Fibroblast of skin of back (primary cell): ENCODE measurements at regions not wholly inside any gene's neighbourhood (a gene's known extent, or its start where the extent isn't known, plus 50 kb on each side); places are given as distances from the start of the nearest gene placed in this dataset.
"Not testable (repeated sequence)": the region's sequence is repeated elsewhere in the genome, so short reads cannot be mapped to it uniquely, and the experiment has no call there.

Experiments
- DNase-seq: peaks from one replicate; pipeline ENCODE4 v3.0.0-alpha.2; 2013

DNA sequence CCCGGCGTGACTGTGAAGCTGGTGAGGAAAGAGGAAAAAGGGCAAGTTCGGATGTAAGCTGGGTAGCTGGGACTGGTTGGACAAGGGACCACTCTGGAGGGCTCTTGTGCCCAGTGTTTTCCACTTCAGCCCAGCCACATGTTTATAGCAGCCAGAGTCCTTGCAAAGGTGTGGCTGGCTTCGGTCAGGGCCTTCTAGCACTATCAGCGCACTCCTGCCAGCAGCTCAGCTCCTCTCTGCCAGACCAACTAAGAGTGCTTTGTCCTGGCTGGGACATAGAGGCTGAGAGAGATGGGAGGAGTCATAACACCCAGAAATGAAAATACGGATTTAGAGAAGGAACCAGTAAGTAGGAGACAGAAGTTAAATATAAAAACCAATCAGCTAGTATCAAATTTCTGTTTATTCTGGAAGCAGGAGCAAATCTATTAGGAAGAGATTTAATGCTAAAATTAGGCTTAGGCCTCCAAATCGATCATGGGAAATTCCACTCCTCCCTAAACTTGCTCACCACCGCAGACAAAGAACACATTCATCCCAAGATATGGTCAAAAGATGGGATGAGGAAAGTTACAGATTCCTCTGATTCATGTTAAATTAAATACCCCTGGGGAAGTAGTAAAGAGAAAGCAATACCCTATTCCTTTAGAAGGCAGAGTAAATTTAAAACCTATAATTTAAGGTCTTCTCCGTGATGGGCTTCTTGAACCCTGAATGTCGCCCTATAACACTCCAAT is 135.0 kb downstream of the RALA start:
- no peak for DNase-seq

DNA sequence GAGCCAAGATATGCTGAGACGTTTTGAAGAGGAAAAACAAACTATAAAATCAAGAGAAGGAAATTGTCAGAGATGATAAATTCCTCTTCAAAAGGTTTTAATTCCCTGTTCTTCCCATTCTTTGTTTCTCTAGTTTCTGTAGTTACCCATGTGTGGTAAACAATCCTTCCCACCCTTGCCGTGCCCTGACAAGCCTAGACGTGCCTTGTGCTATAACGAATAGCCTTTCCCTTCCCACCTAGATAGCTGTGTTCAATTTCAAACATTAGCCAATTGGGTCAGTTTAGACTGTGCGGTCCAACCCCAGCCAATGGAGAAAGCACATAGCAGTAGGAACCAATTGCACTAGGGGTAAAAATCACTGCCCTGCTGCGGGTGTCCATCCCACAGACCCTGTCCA is 138.1 kb downstream of the RALA start:
- DNase-seq = no peak

DNA sequence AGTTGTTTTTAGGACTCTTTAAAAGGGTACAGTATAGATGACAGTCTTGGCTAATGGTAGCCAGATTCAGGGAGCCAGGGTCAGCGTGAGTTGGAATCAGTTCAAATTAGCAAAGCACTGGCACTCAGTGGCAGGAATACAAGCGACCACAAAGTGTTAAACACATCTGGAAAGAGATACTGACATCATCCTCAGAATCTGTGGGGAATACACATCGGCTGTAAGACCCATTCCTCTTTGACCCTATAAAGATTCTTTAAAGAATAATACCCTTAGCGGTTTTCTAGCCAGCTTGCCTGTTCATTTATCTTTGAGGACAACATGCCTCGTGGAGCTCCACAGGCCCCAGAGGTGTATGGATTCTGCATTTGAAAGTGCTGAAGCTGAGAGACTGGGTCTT is 139.1 kb downstream of the RALA start:
- DNase-seq = not testable (repeated sequence)

DNA sequence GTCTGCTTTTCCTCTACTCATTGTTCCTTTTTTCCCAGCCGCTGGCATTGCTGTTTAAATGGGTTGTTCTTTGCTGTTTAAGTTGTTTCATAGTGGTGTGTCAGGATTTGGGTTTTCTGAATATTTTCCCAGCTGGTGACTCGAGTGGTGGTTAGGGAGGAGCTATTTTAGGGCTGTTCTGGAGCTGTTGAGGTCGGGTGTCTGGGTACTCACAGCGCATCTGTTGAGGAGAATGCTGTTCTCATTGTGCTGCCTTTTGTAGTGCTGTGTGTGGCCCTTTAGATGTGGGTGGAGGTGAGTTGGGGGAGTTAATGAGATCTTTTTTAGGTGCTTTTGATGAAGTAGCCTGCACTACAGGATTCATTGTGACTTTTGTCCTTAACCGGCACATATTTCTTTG is 139.5 kb downstream of the RALA start:
- DNase-seq = peak; percentile 42

DNA sequence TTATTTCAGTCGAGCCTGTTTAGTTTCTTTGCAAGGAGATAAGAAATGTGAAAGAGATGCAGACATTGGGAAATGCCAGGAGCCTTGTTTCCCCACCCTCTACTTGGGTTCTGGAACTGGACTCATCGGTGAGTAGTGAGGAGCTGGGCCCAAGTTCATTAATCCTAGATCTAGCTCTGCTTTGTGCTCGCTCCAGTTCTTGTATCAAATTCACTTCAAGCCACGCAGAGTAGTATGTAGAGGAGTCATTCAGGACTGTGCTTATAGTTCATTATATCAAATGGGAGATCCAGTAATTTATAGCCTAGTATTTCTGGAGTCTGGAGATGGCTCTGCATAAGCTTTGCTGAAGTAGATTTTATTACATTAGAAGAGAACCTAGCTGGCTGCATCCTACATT is 142.5 kb downstream of the RALA start:
- DNase-seq = not testable (repeated sequence)

DNA sequence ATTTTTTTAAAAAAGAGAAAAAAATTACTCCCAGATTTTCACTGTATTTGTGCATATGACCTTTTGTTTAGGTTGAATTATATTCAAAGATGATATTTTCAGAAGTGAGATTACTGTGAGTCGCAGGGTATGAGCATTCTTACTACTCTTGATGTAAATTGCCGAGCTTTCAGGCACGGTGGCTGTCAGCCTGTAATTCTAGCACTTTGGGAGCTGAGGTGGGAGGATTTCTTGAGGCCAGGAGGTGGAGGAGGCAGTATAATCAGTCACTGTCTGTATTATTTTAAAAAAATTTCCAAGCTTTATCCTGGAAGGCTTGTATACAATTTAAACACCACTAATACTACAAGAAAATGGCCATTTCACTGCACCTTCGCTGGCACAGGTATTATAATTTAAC is 145.1 kb downstream of the RALA start:
- DNase-seq = not testable (repeated sequence)

DNA sequence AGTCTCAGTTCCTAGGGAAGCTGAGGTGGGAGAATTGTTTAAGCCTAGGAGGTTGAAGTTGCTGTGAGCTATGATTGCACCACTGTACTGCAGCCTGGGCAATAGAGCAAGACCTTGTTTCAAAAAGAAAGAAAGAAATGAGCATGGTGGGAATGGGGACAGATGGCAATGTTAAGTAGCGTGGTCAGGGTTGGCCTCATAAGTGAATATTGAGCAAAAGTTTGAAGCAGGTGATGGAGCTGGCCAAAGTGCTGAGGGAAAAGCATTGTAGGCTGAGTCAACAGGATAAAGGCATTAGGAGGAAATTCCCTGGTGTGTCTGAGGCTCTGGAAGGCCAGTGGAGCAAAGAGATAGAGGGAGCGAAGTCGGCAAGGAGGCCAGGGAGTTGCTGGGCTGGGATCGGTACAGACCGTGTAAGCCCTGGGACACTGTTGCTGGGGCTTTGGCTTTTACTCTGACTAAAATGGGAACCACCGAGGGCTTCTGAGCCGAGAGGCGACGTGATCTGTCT is 151.0 kb downstream of the RALA start:
- not testable (repeated sequence) for DNase-seq

DNA sequence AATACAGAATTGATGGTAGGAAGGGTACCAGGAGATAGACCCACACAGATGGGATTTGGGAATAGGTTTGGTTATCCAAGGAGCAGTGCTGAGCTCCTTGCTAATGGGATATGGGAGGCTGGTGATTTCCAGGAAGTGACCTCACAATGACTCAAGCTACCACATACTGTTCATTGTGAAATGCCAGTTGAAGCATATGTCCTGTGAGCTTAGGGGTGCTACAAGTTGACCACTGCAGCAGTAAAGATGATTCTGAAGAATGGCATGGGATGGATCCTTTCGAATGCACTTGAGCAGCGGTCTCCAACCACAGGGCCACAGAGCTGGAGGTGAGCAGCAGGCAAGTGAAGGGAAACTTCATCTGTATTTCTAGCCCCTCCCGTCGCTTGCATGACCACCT is 158.2 kb downstream of the RALA start:
- DNase-seq = peak; percentile 20

DNA sequence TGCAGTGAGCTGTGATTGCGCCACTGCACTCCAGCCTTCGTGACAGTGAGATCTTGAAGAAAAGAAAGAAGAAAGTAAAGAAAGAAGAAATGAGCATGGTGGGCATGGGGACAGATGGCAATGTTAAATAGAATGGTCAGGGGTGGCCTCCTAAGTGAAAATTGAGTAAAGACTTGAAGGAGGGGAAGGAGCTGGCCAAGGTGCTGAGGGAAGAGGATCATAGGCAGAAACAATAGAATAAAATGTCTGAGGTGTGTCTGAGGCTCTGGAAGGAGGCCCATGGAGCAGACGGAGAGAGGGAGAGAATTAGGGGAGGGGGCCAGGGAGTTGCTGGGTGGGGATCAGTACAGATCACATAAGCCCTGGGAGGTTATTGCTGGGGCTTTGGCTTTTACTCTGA is 163.1 kb downstream of the RALA start:
- DNase-seq = not testable (repeated sequence)

DNA sequence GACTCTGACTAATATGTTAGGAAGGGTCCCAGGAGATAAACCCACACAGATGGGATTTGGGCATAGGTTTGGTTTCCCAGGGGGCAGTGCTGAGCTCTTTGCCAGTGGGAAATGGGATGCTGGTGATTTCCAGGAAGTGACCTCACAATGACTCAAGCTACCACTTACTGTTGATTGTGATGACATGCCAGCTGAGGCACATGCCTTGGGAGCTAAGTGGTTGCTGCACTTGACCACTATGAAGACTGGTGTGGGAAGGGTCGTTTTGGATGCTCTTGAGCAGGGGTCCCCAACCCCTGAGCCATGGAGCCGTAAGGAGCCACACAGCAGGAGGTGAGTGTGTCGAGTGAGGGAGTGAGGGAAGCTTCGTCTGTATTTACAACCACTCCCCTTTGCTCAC is 159.0 kb upstream of the CDK13 start:
- peak; percentile 20 for DNase-seq

DNA sequence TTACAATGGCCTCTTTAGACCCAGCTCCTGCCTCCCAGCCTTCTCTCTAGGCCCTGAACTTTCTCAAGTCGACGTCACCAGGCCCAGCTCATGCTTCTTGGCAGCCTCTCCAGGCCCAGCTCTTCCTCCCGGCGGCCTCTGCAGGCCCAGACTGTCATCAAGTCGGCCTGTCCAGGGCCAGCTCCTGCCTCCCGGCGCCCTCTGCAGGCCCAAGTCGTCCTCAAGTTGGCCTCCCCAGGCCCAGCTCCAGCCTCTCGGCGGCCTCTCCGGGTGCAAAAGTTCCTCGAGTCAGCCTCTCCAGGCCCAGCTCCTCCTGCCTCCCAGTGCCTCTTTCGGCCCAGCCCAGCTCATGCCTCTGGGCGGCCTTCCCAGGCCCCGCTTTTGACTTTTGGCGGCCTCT is 158.1 kb upstream of the CDK13 start:
- peak; percentile 11 for DNase-seq

DNA sequence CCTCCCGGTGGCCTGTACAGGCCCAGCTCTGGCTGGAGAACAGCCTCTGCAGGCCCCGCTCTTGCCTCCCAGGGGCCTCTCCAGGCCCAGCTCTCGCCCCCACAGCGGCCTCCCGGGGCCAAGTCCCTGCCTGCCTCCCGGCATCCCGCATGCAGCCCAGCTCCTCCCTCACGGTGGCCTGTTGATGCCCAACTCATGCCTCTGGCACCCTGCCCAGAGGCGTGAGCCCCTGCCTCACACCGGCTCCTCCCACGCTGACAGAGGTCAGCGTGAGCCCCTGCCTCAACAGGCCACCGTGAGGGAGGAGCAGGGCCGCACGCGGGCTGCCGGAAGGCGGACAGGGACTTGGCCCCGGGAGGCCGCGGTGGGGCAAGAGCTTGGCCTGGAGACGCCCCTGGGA is 157.0 kb upstream of the CDK13 start:
- DNase-seq = not testable (repeated sequence)

DNA sequence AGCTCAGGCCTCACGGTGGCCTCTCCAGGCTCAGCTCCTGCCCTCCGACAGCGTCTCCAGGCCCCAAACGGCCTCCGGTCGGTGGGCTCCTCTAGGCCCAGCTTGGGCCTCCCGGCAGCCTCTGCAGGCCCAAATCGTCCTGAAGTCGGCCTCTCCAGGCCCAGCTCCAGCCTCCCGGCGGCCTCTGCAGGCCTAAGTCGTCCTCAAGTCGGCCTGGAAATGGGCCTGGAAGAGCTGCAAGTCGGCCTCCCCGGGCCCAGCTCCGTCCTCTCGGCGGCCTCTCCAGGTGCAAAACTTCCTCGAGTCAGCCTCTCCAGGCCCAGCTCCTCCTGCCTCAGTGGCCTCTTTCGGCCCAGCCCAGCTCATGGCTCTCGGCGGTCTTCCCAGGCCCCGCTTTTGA is 156.2 kb upstream of the CDK13 start:
- not testable (repeated sequence) for DNase-seq

DNA sequence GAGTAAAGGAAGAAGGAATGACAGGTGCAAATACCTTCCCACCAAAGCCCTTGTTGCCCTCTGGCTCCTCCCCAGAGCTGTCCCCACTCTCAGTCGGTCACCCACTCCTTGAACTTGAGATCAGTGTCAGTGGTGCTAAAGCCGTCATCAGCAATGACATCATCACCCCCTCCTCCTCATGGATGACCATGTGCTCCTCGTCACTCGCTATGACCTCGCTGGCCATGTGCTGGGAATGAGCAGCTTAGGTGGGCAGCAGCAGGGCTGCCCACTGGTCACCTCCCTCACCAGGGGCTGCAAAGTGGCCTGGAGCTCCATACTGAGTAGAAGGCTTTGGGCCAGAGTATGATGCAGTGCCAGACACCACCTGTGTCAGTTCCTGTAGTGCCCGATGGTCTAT is 153.1 kb upstream of the CDK13 start:
- not testable (repeated sequence) for DNase-seq

DNA sequence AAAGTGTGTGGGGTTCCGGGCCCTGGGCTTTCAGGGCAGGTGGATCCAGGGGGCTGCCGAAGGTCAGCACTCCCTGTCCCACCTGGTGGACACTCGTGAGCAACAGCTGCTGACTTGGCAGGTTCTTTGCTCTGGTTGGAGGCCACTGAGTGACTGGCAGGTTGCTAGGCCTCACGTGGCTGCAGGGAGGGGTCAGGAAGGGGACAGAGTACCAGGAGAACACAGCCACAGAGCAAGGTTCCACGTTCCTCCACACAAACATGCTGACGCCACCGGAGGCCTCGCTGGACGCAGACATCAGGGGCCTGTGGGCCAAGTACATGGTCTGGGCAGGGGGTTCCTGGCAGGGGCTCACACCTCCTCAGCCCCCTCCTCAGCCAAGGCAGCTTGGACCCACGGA is 152.0 kb upstream of the CDK13 start:
- not testable (repeated sequence) for DNase-seq

DNA sequence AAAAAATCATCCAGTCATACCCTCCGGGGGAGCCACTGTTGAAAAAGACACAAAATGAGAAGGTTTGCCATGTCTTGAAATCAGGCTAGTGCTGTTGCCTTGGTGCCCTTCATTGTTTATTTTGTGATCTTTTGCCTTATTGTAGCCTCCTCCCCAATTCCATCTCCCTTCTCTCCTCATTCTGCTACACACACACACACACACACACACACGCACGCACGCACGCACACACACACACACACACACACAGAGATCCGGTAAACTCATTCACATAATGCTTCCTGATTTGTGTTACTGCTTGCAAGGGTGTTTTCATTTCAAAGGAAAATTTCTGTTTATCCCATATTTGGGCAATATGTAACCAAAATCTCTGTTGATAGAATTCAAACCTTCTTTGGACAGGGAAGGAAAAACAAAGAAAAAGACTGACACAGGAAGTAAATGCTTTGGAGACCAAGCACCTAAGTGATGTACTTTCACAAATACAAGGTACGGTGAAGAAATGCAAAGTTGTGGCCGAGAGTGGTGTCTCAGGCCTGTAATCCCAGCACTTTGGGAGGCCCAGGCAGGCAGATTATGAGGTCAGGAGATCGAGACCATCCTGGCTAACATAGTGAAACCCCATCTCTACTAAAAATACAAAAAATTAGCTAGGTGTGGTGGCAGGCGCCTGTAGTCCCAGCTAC is 141.1 kb upstream of the CDK13 start:
- no peak for DNase-seq

DNA sequence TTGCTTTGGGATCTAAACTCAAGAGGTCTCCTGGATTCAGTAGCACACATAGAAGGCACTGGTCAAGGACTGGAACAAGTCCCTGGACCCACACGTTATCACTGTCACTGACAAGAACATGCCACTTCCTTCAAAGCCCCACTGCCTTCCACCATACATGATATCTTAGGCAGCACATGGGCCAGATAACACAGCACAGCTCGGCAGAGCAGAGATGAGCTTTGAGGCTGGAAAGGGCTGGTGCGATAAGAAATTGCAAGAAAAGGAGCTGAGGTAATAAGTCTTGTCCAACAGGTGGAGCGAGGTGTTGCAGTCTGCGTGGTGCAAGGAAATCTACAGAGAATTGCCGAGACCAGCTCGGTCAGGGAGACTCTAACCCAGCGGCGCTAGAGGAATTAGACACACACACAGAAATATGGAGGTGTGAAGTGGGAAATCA is 139.8 kb upstream of the CDK13 start:
- no peak for DNase-seq

DNA sequence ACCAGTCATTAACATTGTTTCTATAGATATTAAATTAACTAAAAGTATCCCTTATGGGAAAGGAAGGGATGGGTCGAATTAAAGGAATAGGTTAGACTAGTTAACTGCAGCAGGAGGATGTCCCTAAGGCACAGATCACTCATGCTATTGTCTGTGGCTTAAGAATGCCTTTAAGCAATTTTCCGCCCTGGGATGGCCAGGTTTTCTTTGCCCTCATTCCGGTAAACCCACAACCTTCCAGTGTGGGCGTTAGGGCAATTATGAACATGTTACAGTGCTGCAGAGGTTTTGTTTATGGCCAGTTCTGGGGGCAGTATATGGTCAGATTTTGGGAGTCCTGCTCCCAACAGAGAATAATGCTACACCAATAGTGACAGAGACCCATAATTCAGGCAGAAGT is 139.3 kb upstream of the CDK13 start:
- DNase-seq = peak; percentile 8

DNA sequence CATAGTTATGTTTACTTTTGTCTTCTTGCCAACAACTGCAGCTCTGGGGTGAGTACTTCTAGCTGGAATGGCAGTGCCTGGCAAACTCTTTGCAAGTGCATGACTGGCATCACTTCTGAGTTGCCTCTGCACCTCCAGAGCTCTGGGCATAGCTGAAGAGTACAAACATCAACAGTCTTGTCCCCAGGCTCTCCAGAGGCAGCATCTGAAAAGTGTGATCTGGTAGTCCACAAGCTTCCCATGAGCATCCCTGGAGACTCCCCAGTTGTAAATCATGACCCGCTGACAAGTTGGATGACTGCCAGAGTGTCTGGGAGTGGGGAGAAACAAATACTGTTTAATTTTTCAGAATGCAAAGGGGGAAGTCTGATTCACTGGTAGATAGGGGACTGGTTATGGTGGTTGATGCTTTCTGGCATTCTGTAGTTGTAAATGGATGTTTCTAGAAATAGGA is 138.9 kb upstream of the CDK13 start:
- peak; percentile 82 for DNase-seq

DNA sequence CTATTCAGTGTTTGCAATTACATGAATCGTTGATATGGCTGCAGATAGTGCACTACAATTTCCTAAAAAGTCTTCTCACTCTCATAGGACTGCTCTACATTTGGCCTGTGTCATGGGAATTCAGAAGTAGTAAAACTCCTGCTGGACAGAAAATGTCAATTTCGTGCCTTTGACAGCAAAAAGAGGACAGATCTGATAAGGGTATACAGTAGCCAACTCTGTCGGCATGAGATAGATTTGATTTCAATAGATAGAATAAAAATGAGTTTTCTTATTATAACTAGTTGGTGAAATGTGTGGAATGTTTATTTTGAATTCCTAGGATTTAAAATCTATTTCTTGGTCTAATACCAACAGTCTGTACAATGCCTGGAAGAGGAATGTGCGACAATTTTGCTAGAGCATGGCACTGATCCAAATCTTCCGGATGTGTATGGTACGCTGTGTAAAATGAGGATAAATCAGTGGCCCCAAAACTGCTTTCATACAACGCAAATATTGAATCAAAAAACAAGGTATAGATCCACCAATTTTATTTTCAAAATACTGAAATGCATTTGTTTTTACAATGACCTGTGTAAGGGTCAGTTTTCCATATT is 133.5 kb upstream of the CDK13 start:
- DNase-seq = peak; percentile 39

DNA sequence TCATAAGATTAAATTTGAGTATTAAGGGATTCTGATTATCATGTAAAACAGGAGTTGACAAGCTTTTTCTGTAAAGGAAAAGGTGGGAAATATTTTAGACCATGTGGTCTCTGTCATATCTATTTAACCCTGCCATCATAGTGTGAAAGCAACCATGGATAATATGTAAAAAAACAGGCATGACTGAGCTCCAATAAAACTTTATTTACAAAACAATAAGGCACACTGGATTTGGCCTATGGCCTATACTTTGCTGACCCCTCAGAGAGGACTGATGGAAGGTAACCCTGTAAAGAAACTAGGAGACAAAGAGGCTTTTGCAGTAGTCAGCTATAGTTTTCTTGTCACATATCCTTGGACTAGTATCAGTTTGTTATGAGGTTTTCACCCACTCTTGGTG is 130.5 kb upstream of the CDK13 start:
- DNase-seq = no peak

DNA sequence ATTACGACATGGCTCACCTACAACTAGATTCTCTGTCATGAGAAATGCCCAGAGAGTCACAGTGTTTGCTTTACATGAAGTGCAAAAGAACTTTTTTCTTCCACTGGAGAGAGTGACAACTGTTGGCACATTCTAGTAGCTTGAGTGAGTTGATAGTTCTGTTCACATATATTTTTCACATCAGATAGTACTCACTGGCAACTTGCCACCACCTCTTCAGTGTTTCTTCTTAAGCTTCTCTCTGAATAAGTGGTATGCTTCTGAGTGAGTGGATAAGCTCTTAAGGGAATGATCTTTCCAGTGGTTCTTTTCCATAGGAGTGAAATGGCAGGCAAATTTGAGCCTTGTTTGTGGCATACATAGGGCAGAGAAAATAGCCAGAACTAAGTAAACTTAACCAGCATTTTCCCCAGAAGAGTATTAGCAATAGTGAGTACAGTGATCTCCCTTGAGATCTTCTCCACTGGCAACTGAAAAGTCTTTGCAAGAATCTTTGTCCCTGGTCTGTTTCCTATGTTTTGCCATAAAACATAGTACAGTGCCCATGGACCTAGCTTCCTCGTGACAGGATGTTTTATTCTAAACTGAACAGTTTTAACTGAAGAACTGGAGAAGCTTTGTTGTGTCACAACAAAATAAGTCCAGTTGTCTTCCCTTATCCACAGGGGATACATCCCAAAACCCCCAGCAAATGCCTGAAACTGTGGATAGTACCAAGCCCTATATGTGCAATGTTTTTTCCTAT is 125.4 kb upstream of the CDK13 start:
- no peak for DNase-seq
